Naive B cell (primary cell): ENCODE measurements at regions not wholly inside any gene's neighbourhood (a gene's known extent, or its start where the extent isn't known, plus 50 kb on each side); places are given as distances from the start of the nearest gene placed in this dataset.

Experiments used
- ATAC-seq, 2 donors: fragments of 150-1000 bp; cut with Tn5 transposase; 2 replicates each; pipeline ENCODE4 v1.10.0; 2021; ENCODE audit warnings: low read depth in 2 of 2, mild to moderate bottlenecking in 2 of 2, moderate library complexity in 2 of 2
- DNase-seq: peaks from one replicate; pipeline ENCODE4 v3.0.0; 2022
- H3K27ac Mint-ChIP-seq, 6 donors: one replicate each; pipeline ENCODE4 v1.8.0; 2020 to 2022; ENCODE audit warnings: mild to moderate bottlenecking in 6 of 6, mixed read lengths in 6 of 6, moderate library complexity in 5 of 6, inconsistent platforms in 2 of 6
- H3K27me3 Mint-ChIP-seq, 3 donors: one replicate each; pipeline ENCODE4 v1.8.0; 2021 to 2022; ENCODE audit warnings: mixed read lengths in 3 of 3, mild to moderate bottlenecking in 1 of 3
- H3K36me3 Mint-ChIP-seq, 2 donors: one replicate each; pipeline ENCODE4 v1.8.0; 2020 to 2022; ENCODE audit warnings: mixed read lengths in 2 of 2, inconsistent platforms in 1 of 2, mild to moderate bottlenecking in 1 of 2
- H3K4me1 Mint-ChIP-seq, 3 donors: one replicate each; pipeline ENCODE4 v1.8.0; 2020 to 2022; ENCODE audit warnings: mixed read lengths in 3 of 3, inconsistent platforms in 1 of 3, mild to moderate bottlenecking in 1 of 3, moderate library complexity in 1 of 3
- H3K4me3 Mint-ChIP-seq, 8 donors: one replicate each; pipeline ENCODE4 v1.8.0; 2020 to 2022; ENCODE audit warnings: mild to moderate bottlenecking in 8 of 8, mixed read lengths in 8 of 8, moderate library complexity in 8 of 8, inconsistent platforms in 2 of 8
- H3K9me3 Mint-ChIP-seq, 7 donors: one replicate each; pipeline ENCODE4 v1.8.0; 2020 to 2022; ENCODE audit warnings: mixed read lengths in 7 of 7, mild to moderate bottlenecking in 5 of 7, inconsistent platforms in 2 of 7, moderate library complexity in 1 of 7

GRCh38 chr1:198876371-198876871 lies 237.6 kb downstream of the PTPRC start:
- DNase-seq (no peak), ATAC-seq (no peak)
- Mint-ChIP-seq H3K9me3 (peaks cover 0 to 12% (median 4%) of the 10 kb centered on the region in 7 donors), H3K27ac (no peak overlapping the region), H3K4me1 (peaks cover 0 to 22% (median 5%) of the 10 kb centered on the region in 3 donors), H3K27me3 (no peaks in the 10 kb centered on the region), H3K36me3 (peaks cover 17 to 24% of the 10 kb centered on the region in 2 donors), H3K4me3 (no peak overlapping the region)

- Mint-ChIP-seq H3K4me1 (peaks cover 0 to 21% (median 4%) of the 10 kb centered on the region in 3 donors), H3K36me3 (peaks cover 17 to 23% of the 10 kb centered on the region in 2 donors), H3K27me3 (no peaks in the 10 kb centered on the region), H3K27ac (peak overlapping the region in 1 of 6 donors; percentile 37), H3K4me3 (no peak overlapping the region), H3K9me3 (peaks cover 0 to 12% (median 4%) of the 10 kb centered on the region in 7 donors)
- ATAC-seq (no peak), DNase-seq (no peak)
Observed at GRCh38 chr1:198878566-198878965, 239.7 kb downstream of the PTPRC start.

GRCh38 chr1:198879711-198880306 lies 241.0 kb downstream of the PTPRC start:
- ATAC-seq: no peak
- H3K27ac Mint-ChIP-seq: peak overlapping the region in 2 of 6 donors; percentile 14 to 64
- H3K27me3 Mint-ChIP-seq: no peaks in the 10 kb centered on the region
- DNase-seq: no peak
- H3K4me3 Mint-ChIP-seq: no peak overlapping the region
- H3K36me3 Mint-ChIP-seq: peaks cover 17 to 20% of the 10 kb centered on the region in 2 donors
- H3K4me1 Mint-ChIP-seq: peaks cover 0 to 16% (median 0%) of the 10 kb centered on the region in 3 donors
- H3K9me3 Mint-ChIP-seq: peaks cover 0 to 12% (median 4%) of the 10 kb centered on the region in 7 donors

- H3K27me3 Mint-ChIP-seq: no peaks in the 10 kb centered on the region
- no peak overlapping the region for H3K4me3 Mint-ChIP-seq
- peaks cover 0 to 11% (median 0%) of the 10 kb centered on the region in 3 donors for H3K4me1 Mint-ChIP-seq
- DNase-seq (no peak), ATAC-seq (no peak)
- H3K9me3 Mint-ChIP-seq: peaks cover 0 to 12% (median 4%) of the 10 kb centered on the region in 7 donors
- peak overlapping the region in 1 of 6 donors; percentile 64 for H3K27ac Mint-ChIP-seq
- H3K36me3 Mint-ChIP-seq: peaks cover 17 to 20% of the 10 kb centered on the region in 2 donors
Observed at GRCh38 chr1:198880397-198880796, 241.6 kb downstream of the PTPRC start.

GRCh38 chr1:198880818-198881597 lies 242.2 kb downstream of the PTPRC start:
- ATAC-seq (no peak), DNase-seq (no peak)
- H3K36me3 Mint-ChIP-seq: peaks cover 17 to 20% of the 10 kb centered on the region in 2 donors

DNA sequence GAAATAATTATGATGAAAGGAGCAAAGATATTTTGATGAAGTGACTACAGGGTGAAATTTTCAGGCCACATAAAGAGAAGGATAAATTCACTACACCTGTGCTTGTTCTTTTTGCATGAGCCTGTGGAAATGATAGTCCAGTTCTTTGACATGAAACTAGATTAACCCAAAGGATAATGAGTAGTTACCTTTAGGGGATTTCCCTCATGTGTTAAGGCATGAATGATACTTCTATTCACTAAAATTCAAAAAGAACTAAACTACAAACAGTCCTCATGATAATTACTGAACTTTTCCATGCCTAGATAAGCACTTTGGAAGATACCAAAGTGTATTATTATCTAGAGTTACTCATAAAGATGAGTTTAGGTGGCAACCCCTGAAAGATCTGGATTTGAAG lies 244.3 kb downstream of the PTPRC start:
- H3K9me3 Mint-ChIP-seq: peaks cover 0 to 9% (median 2%) of the 10 kb centered on the region in 7 donors

More at GRCh38 chr1:198880818-198881597, 242.2 kb downstream of the PTPRC start:
- Mint-ChIP-seq H3K27me3 (no peaks in the 10 kb centered on the region), H3K9me3 (peaks cover 0 to 12% (median 4%) of the 10 kb centered on the region in 7 donors), H3K4me1 (peaks cover 0 to 11% (median 0%) of the 10 kb centered on the region in 3 donors), H3K4me3 (no peak overlapping the region), H3K27ac (peak overlapping the region in 1 of 6 donors; percentile 54)

DNA sequence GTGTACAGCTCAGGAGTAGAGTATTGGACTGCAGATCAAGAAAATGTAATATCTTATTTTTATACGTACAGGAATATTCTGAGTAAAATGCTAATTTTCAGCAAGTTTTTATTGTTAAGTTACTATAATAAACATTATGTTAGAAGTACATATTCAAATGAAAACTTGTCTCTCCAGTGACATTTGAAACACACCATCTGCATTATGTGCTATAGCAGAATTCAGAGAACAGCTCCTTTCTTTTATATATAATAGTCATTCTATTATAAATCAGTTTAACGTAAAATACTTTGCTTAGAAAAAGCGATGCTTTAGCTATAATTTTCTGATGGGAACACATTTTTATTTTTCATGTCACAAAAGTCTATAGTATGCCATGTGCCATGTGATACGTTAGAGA lies 249.0 kb downstream of the PTPRC start:
- Mint-ChIP-seq H3K4me1 (peaks cover 0 to 4% (median 0%) of the 10 kb centered on the region in 3 donors), H3K4me3 (no peak overlapping the region), H3K36me3 (no peaks in the 10 kb centered on the region), H3K27me3 (no peaks in the 10 kb centered on the region), H3K27ac (no peak overlapping the region), H3K9me3 (no peaks in the 10 kb centered on the region)
- ATAC-seq (no peak), DNase-seq (no peak)

More for the DNA sequence above, 244.3 kb downstream of the PTPRC start:
- Mint-ChIP-seq H3K4me1 (peaks cover 0 to 11% (median 0%) of the 10 kb centered on the region in 3 donors), H3K36me3 (peaks cover 14 to 18% of the 10 kb centered on the region in 2 donors), H3K4me3 (no peak overlapping the region), H3K27me3 (no peaks in the 10 kb centered on the region), H3K27ac (no peak overlapping the region)
- ATAC-seq (no peak), DNase-seq (no peak)

DNA sequence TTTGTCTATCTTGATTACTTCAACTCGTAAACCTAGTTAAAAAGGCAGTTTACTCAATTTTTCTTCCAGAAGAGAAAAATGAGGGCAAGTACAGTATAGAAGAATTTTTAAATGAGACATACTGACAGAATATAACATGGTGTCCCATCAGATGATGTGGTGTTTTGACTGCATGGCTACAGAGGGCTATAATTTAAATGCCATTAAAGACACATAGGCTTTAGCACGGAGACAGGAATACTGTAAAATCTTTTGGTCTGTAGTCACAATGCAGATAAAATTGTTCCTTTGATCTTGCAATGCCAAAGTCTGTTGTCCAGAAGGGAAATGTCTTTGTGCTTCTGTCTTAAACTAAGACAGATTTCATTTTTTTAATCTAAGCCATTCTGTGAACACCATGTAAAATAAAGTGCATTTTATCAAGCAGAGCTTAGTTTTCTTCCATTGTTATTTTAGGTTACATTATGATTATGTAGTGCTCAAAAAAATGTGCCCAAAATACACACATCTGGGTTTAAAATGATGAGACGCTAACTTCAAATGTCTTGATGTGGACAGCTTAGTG lies 249.6 kb downstream of the PTPRC start:
- H3K4me3 Mint-ChIP-seq: no peak overlapping the region
- no peaks in the 10 kb centered on the region for H3K9me3 Mint-ChIP-seq
- DNase-seq: no peak
- H3K36me3 Mint-ChIP-seq: no peaks in the 10 kb centered on the region
- no peaks in the 10 kb centered on the region for H3K27me3 Mint-ChIP-seq
- no peak for ATAC-seq
- peaks cover 0 to 4% (median 0%) of the 10 kb centered on the region in 3 donors for H3K4me1 Mint-ChIP-seq
- no peak overlapping the region for H3K27ac Mint-ChIP-seq

GRCh38 chr1:198889101-198889500 lies 250.3 kb downstream of the PTPRC start:
- Mint-ChIP-seq H3K4me3 (peak overlapping the region in 1 of 8 donors; percentile 23), H3K27me3 (no peaks in the 10 kb centered on the region), H3K36me3 (no peaks in the 10 kb centered on the region), H3K4me1 (peaks cover 0 to 4% (median 0%) of the 10 kb centered on the region in 3 donors), H3K27ac (no peak overlapping the region), H3K9me3 (no peaks in the 10 kb centered on the region)
- DNase-seq (no peak), ATAC-seq (peak in 1 of 2 donors; percentile 41)

DNA sequence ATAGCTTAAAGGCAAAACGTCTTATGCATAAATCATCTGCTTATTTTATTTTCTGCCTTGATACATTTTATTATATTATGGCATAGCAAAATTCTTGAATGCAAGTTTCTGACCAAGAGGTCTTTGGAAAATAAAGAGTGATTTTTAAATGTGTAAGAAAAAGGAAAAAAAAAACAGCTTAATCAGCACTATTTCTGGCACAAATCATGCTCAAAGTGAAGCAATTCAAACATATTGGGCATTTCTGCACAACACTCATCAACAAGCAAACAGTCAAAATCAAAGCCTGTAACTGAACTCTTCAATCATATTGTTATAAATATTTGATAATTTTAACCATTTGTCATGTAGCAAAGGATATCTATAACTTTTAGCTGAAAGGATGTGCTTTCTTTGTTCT lies 250.9 kb downstream of the PTPRC start:
- DNase-seq (no peak), ATAC-seq (no peak)
- H3K36me3 Mint-ChIP-seq: no peaks in the 10 kb centered on the region
- H3K27ac Mint-ChIP-seq: no peak overlapping the region
- no peak overlapping the region for H3K4me3 Mint-ChIP-seq
- no peaks in the 10 kb centered on the region for H3K9me3 Mint-ChIP-seq
- H3K27me3 Mint-ChIP-seq: no peaks in the 10 kb centered on the region
- H3K4me1 Mint-ChIP-seq: peaks cover 0 to 4% (median 0%) of the 10 kb centered on the region in 3 donors

- H3K27ac Mint-ChIP-seq: no peak overlapping the region
- DNase-seq (no peak), ATAC-seq (no peak)
- H3K4me3 Mint-ChIP-seq: no peak overlapping the region
- H3K9me3 Mint-ChIP-seq: no peaks in the 10 kb centered on the region
- H3K4me1 Mint-ChIP-seq: peaks cover 0 to 4% (median 0%) of the 10 kb centered on the region in 3 donors
- no peaks in the 10 kb centered on the region for H3K27me3 Mint-ChIP-seq
- H3K36me3 Mint-ChIP-seq: no peaks in the 10 kb centered on the region
Observed at GRCh38 chr1:198890214-198890930, 251.5 kb downstream of the PTPRC start.

- DNase-seq: no peak
- H3K4me1 Mint-ChIP-seq: peaks cover 0 to 4% (median 0%) of the 10 kb centered on the region in 3 donors
- ATAC-seq: no peak
- H3K9me3 Mint-ChIP-seq: no peaks in the 10 kb centered on the region
- H3K27ac Mint-ChIP-seq: no peak overlapping the region
- no peaks in the 10 kb centered on the region for H3K27me3 Mint-ChIP-seq
- no peaks in the 10 kb centered on the region for H3K36me3 Mint-ChIP-seq
- H3K4me3 Mint-ChIP-seq: no peak overlapping the region
Observed at GRCh38 chr1:198892065-198892464, 253.2 kb downstream of the PTPRC start.

- H3K4me1 Mint-ChIP-seq: peaks cover 0 to 4% (median 4%) of the 10 kb centered on the region in 3 donors
- ATAC-seq (no peak), DNase-seq (no peak)
- H3K27me3 Mint-ChIP-seq: no peaks in the 10 kb centered on the region
- H3K27ac Mint-ChIP-seq: no peak overlapping the region
- no peaks in the 10 kb centered on the region for H3K9me3 Mint-ChIP-seq
- H3K4me3 Mint-ChIP-seq: no peak overlapping the region
- no peaks in the 10 kb centered on the region for H3K36me3 Mint-ChIP-seq
Observed at GRCh38 chr1:198893141-198893540, 254.3 kb downstream of the PTPRC start.
